Smooth muscle cell (in vitro differentiated cells): ENCODE measurements at regions not wholly inside any gene's neighbourhood (a gene's known extent, or its start where the extent isn't known, plus 50 kb on each side); places are given as distances from the start of the nearest gene placed in this dataset.

ENCODE experiments used
- DNase-seq: peaks from one replicate; lab custom pipeline; 2025; ENCODE audit not compliant: unreplicated experiment; lab: John Stamatoyannopoulos, UW
- H2AFZ ChIP-seq: fragments of 200-600 bp; sonication (generic); 2 replicates; pipeline ENCODE4 v1.6.0; 2016; ENCODE audit warnings: antibody characterized with exemption, low read depth, mild to moderate bottlenecking
- H3F3A ChIP-seq: fragments of 200-600 bp; sonication (generic); 2 replicates; pipeline ENCODE4 v1.6.0; 2017; ENCODE audit warnings: antibody characterized with exemption, low read depth
- H3K27ac ChIP-seq: fragments of 200-600 bp; sonication (generic); 2 replicates; pipeline ENCODE4 v1.5.1; 2016; ENCODE audit warnings: low read depth, mild to moderate bottlenecking
- H3K27me3 ChIP-seq: fragments of 200-600 bp; sonication (generic); 2 replicates; pipeline ENCODE4 v1.6.1; 2016; ENCODE audit warnings: low read depth, mild to moderate bottlenecking
- H3K36me3 ChIP-seq: fragments of 200-600 bp; sonication (generic); 2 replicates; pipeline ENCODE4 v1.5.1; 2016; ENCODE audit warnings: low read depth
- H3K4me1 ChIP-seq: fragments of 200-600 bp; sonication (generic); 2 replicates; pipeline ENCODE4 v1.5.1; 2016; ENCODE audit warnings: low read depth
- H3K4me2 ChIP-seq: fragments of 200-600 bp; sonication (generic); 2 replicates; pipeline ENCODE4 v1.6.0; 2016; ENCODE audit warnings: mild to moderate bottlenecking
- H3K4me3 ChIP-seq: fragments of 200-600 bp; sonication (generic); 2 replicates; pipeline ENCODE4 v1.5.1; 2016; ENCODE audit warnings: mild to moderate bottlenecking
- H3K79me2 ChIP-seq: fragments of 200-600 bp; sonication (generic); 2 replicates; pipeline ENCODE4 v1.6.0; 2016; ENCODE audit warnings: low read depth, mild to moderate bottlenecking
- H3K9ac ChIP-seq: fragments of 200-600 bp; sonication (generic); 2 replicates; pipeline ENCODE4 v1.6.0; 2016; ENCODE audit warnings: low read depth
- H3K9me3 ChIP-seq: fragments of 200-600 bp; sonication (generic); replicated peaks from 2 replicates; pipeline ENCODE4 v1.5.1; 2016; ENCODE audit warnings: low read depth
- H4K20me1 ChIP-seq: fragments of 200-600 bp; sonication (generic); 2 replicates; pipeline ENCODE4 v1.6.0; 2016; ENCODE audit warnings: low read depth
- CTCF ChIP-seq: fragments of 200-600 bp; sonication (generic); IDR thresholded peaks from 2 replicates; pipeline ENCODE4 v1.5.1; 2017; ENCODE audit warnings: borderline replicate concordance, mild to moderate bottlenecking, antibody characterized with exemption; ENCODE audit not compliant: insufficient read depth, poor library complexity, severe bottlenecking
- WGBS: methylation state at CpG from one replicate; pipeline ENCODE4 v1.1.7; 2016; ENCODE audit warnings: low lambda C conversion rate; 5-methylcytosine and 5-hydroxymethylcytosine counted together

GRCh38 chr13:59519819-59520218 lies 643.9 kb downstream of the DIAPH3 start:
- Histone ChIP-seq H4K20me1 (no peaks in the 10 kb centered on the region), H3K9me3 (no peaks in the 10 kb centered on the region), H3K4me3 (no peak overlapping the region), H3K79me2 (no peaks in the 10 kb centered on the region), H2AFZ (no peak overlapping the region), H3K4me1 (no peaks in the 10 kb centered on the region), H3K27ac (no peak overlapping the region), H3F3A (no peaks in the 10 kb centered on the region), H3K4me2 (no peak overlapping the region), H3K36me3 (no peaks in the 10 kb centered on the region), H3K9ac (no peak overlapping the region), H3K27me3 (no peaks in the 10 kb centered on the region)
- DNase-seq = no peak
- 88% methylated on average over 2 of the region's 2 CpGs for WGBS
- no peak for TF ChIP-seq CTCF

DNA sequence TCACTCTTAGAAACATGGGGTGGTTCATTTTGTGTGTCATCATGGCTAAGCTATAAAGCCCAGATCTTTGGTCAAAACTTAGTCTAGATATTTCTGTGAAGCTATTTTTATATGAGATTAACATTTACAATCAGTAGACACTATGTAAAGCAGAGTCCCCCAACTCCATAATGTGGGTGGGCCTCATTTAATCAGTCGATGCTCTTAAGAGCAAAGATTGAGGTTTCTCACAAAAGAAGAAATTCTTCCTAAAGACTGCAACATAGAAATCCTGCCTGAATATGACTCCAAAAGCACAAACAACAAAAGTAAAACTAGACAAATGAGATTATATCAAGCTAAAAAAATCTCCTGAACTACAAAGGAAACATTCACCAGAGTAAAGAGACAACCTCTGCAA lies 642.2 kb downstream of the DIAPH3 start:
- Histone ChIP-seq H3K9me3 (no peaks in the 10 kb centered on the region), H3K9ac (no peak overlapping the region), H3K4me3 (no peak overlapping the region), H3F3A (no peaks in the 10 kb centered on the region), H3K36me3 (no peaks in the 10 kb centered on the region), H3K27me3 (no peaks in the 10 kb centered on the region), H4K20me1 (no peaks in the 10 kb centered on the region), H3K79me2 (no peaks in the 10 kb centered on the region), H3K4me2 (no peak overlapping the region), H3K4me1 (no peaks in the 10 kb centered on the region), H3K27ac (no peak overlapping the region), H2AFZ (no peak overlapping the region)
- WGBS = 96% methylated on average over 1 of the region's 1 CpG
- no peak for DNase-seq
- no peak for TF ChIP-seq CTCF

DNA sequence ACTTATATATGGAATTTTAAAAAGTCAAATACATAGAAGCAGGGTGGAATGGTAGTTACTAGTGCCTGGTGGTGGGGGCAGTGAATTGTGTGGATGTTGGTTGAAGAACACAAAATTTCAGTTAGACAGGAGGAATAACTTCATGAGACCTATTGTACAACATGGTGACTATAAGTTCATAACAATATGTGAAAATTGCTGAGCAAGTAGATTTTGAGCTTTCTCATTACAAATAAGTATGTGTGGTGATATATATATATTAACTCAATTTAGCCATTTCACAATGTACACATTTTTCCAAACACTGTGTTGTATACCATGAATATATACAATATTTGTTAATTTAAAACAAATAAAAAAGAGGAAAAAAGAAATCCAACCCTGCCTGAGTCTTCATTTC lies 641.1 kb downstream of the DIAPH3 start:
- no peak overlapping the region for H3K9ac ChIP-seq
- DNase-seq = no peak
- H4K20me1 ChIP-seq = no peaks in the 10 kb centered on the region
- H3F3A ChIP-seq = no peaks in the 10 kb centered on the region
- H3K36me3 ChIP-seq = no peaks in the 10 kb centered on the region
- no peak for TF ChIP-seq CTCF
- no peak overlapping the region for H3K27ac ChIP-seq
- H3K4me1 ChIP-seq = no peaks in the 10 kb centered on the region
- H3K79me2 ChIP-seq = no peaks in the 10 kb centered on the region
- H2AFZ ChIP-seq = no peak overlapping the region
- H3K4me3 ChIP-seq = no peak overlapping the region
- no peak overlapping the region for H3K4me2 ChIP-seq
- H3K9me3 ChIP-seq = no peaks in the 10 kb centered on the region
- H3K27me3 ChIP-seq = no peaks in the 10 kb centered on the region

DNA sequence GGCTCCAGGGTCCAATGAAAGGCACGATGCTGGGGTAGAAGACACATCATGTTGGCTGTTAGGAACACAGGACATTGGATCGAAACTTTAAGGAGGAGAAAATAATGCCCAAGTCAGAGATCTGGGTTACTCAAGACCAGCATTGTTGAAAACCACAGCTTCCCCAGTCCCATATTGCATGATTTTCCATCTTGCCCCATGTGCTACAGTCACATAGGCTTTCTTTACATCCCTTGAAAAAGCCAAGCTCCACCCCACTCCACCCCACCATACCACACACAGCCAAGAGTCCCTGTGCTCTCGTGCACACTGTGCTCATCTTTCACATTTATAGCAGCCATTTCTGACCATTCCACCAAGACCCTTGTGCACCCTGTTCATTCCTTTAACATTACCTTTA lies 636.2 kb downstream of the DIAPH3 start:
- Histone ChIP-seq H3K4me3 (no peak overlapping the region), H4K20me1 (no peaks in the 10 kb centered on the region), H3K9ac (no peak overlapping the region), H2AFZ (no peak overlapping the region), H3K9me3 (no peaks in the 10 kb centered on the region), H3K36me3 (no peaks in the 10 kb centered on the region), H3K27me3 (no peaks in the 10 kb centered on the region), H3F3A (no peaks in the 10 kb centered on the region), H3K79me2 (no peaks in the 10 kb centered on the region), H3K4me1 (peaks cover 9% of the 10 kb centered on the region), H3K4me2 (no peak overlapping the region), H3K27ac (no peak overlapping the region)
- DNase-seq = no peak
- TF ChIP-seq CTCF = no peak
- WGBS = 85% methylated on average over 3 of the region's 3 CpGs
